GM12873 (cell line): ENCODE measurements at regions not wholly inside any gene's neighbourhood (a gene's known extent, or its start where the extent isn't known, plus 50 kb on each side); places are given as distances from the start of the nearest gene placed in this dataset.

Experiments used
- TF ChIP-seq, protein P1 (sequence below): IDR thresholded peaks from 2 replicates; pipeline ENCODE4 v1.5.1; 2012; ENCODE audit warnings: low read depth, mild to moderate bottlenecking, moderate library complexity, low read length, control low read depth; ENCODE audit not compliant: insufficient read depth; ENCODE audit errors: missing control alignments

DNA sequence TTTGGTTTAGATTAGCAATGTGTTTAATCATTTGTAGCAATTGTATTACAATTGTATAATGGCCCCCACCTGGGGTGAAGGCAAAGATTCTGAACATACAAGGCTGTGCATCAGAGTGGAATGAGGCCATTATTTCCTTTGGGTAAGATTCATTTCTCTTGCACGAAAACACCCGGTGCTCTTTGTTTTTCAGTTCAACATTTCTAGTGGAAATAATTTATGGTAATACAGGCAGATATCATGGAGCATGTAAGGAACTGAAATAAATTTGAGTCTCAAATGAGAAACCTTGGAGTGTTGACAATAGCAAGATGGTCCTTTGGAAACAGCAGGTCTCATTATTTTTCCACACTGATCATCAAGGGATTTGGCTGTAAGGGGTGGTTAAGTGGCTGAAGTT lies 475.9 kb downstream of the GABRG2 start:
- TF ChIP-seq, protein P1, sequence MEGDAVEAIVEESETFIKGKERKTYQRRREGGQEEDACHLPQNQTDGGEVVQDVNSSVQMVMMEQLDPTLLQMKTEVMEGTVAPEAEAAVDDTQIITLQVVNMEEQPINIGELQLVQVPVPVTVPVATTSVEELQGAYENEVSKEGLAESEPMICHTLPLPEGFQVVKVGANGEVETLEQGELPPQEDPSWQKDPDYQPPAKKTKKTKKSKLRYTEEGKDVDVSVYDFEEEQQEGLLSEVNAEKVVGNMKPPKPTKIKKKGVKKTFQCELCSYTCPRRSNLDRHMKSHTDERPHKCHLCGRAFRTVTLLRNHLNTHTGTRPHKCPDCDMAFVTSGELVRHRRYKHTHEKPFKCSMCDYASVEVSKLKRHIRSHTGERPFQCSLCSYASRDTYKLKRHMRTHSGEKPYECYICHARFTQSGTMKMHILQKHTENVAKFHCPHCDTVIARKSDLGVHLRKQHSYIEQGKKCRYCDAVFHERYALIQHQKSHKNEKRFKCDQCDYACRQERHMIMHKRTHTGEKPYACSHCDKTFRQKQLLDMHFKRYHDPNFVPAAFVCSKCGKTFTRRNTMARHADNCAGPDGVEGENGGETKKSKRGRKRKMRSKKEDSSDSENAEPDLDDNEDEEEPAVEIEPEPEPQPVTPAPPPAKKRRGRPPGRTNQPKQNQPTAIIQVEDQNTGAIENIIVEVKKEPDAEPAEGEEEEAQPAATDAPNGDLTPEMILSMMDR: no peak

DNA sequence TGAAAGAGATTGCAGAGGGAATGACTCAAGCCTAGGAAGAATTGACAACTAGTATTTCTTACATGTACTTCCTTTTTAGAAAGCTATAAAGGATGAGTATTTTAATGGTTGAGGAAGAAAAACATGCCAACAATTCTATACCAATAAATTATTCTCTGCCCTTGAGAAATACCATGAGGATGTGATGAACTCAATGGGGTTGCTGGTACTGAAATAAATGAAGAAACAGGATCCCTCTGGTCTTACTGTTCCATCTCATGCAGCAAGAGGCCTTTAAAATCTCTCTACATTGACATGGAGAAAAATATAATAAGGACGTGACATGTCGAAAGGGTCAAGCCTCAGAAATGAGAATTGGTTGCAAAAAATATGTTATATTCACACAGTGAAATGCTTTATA lies 477.3 kb downstream of the GABRG2 start:
- TF ChIP-seq, protein P1: no peak

DNA sequence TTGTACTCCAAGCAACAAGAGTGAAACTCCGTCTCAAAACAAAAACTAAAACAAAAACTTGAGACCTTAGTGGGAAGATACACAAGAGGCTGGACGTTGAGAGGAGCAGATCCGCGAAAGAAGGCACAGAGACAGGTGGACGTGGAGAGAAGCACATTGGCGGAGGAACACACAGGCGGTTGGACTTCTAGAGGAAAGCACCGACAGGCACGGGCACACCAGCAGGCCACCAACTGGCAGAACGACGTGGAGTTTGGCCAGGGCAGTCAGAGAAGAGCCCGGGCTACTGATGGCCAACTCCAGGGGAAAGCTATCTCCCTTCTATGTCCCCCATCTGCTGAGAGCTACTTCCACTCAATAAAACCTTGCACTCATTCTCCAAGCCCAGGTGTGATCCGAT lies 482.7 kb downstream of the GABRG2 start:
- TF ChIP-seq, protein P1: no peak

DNA sequence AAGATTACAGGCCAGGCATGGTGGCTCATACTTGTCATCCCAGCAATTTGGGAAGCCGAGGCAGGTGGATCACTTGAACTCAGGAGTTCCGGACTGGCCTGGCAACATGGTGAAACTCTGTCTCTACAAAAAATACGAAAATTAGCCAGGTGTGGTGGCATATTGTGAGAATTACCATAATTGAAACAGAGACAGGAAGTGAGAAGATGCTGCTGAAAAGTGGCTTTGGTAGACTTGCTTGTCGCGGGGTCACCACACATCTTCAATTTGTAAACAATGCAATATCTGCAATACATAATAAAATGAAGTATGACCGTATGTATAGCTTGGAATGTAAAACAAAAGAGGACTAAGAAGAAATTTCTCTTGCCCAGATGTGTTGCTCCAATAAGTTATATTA lies 490.5 kb downstream of the GABRG2 start:
- TF ChIP-seq, protein P1: no peak

DNA sequence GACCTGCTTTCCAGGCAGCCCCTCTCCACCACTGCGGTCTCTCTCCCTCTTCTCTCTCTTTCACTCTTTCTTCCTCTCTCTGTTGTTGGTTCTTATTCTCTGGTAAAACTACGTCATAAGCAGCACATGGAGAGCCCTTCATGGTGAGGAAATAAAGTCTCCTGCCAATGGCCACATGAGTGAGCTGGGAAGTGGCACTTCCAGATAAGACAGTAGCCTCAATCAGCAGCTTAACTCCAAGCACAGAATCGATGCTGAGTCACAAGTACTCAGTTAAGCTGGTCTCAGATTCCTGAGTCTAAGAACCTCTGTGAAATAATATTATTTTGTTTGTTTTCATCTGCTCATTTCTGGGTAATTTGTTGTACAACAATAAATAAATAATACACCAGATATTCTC lies 500.1 kb downstream of the GABRG2 start:
- TF ChIP-seq, protein P1: no peak

DNA sequence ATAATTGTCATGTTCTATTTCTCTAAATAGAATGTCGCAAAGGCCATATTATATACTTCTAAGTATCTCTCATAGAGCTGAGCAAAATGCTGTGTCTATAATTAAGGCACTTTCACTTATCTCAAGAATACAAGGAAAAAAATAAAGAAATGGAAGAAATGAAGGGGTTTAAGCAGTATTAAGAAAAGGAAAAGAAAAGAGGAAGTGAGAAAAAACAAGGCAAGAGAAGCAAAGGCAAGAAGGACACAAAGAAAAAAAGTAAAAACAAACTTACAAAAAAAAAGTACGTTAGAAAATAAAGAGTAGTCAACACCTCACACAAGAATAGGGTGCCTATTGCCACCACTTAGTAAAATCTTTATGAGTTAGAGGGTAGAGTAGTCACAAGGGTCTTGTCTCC lies 506.2 kb downstream of the GABRG2 start:
- TF ChIP-seq, protein P1: no peak

DNA sequence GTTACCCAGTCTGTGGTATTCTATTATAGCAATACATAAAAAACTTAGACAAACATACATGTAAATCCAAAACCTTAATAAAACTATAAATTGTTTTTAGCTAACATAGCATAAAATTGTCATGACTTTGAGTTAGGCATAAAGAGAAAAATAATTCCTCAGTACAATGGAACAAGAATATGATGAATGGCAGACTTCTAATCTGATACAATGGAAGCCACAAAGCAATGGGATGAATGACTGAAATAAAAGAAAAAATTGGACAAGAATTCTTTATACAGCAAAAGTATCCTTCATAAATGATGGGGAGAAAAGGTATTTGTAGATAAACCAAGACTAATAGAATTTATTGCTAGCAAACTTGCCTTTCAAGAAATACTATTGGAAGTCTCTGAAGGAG lies 524.2 kb downstream of the GABRG2 start:
- TF ChIP-seq, protein P1: no peak
